Testis (tissue), 2 donors: ENCODE measurements at regions not wholly inside any gene's neighbourhood (a gene's known extent, or its start where the extent isn't known, plus 50 kb on each side); places are given as distances from the start of the nearest gene placed in this dataset.

Source experiments
- DNase-seq: peaks from one replicate; pipeline ENCODE4 v3.0.0-alpha.2; 2019
- H3K27ac ChIP-seq, 2 donors: fragments of 200-600 bp; sonication (generic); one replicate each; pipeline ENCODE4 v1.5.1; 2019
- H3K27me3 ChIP-seq: fragments of 200-600 bp; sonication (generic); one replicate; pipeline ENCODE4 v1.5.1; 2019
- H3K36me3 ChIP-seq: fragments of 200-600 bp; sonication (generic); one replicate; pipeline ENCODE4 v1.5.1; 2017; ENCODE audit warnings: low read depth; ENCODE audit errors: missing control alignments
- H3K4me1 ChIP-seq: fragments of 200-600 bp; sonication (generic); one replicate; pipeline ENCODE4 v1.5.1; 2019
- H3K4me3 ChIP-seq, 2 donors: fragments of 200-600 bp; sonication (generic); one replicate each; pipeline ENCODE4 v1.5.1; 2017 to 2019
- H3K9me3 ChIP-seq: fragments of 200-600 bp; sonication (generic); one replicate; pipeline ENCODE4 v1.5.1; 2017
- CTCF ChIP-seq, 3 experiments: fragments of 450-650 bp in 2 of 3; fragments of 200-600 bp in 1 of 3; sonication (generic) in 1 of 3; IDR thresholded peaks; one replicate each; pipeline ENCODE4 v1.5.1; 2016 to 2019; ENCODE audit warnings: antibody characterized with exemption in 3 of 3, mild to moderate bottlenecking in 2 of 3, moderate library complexity in 1 of 3
- POLR2A ChIP-seq: fragments of 450-650 bp; IDR thresholded peaks from one replicate; pipeline ENCODE4 v1.6.1; 2017; ENCODE audit warnings: antibody characterized with exemption, mild to moderate bottlenecking, moderate library complexity
- WGBS, 2 donors: methylation state at CpG; one replicate each; pipeline ENCODE4 v1.1.5; 2018; 5-methylcytosine and 5-hydroxymethylcytosine counted together
- intact Hi-C: fragments of 100-400 bp; cut with DNase I; formaldehyde crosslinking; loops from one replicate; pipeline ENCODE4 v1.15.1; 2023; ENCODE audit warnings: low total_unique reads

GRCh38 chr14:43697003-43697402, 810.1 kb downstream of the FSCB start:
- Histone ChIP-seq H3K36me3 (no peaks in the 10 kb centered on the region), H3K9me3 (no peaks in the 10 kb centered on the region), H3K4me3 (no peak overlapping the region), H3K4me1 (no peaks in the 10 kb centered on the region), H3K27me3 (no peaks in the 10 kb centered on the region), H3K27ac (no peak overlapping the region)
- intact Hi-C loops: no loop called here
- TF ChIP-seq CTCF (IDR thresholded peaks at IDR 0.05) (no peak), POLR2A (no peak)
- WGBS, 2 donors: 85 to 88% methylated on average over 1 of the region's 1 CpG
- DNase-seq: no peak

- no peaks in the 10 kb centered on the region for H3K27me3 ChIP-seq
- H3K9me3 ChIP-seq: no peaks in the 10 kb centered on the region
- intact Hi-C loops: no loop called here
- no peak overlapping the region for H3K4me3 ChIP-seq
- no peaks in the 10 kb centered on the region for H3K4me1 ChIP-seq
- WGBS, 2 donors: 54 to 61% methylated on average over 1 of the region's 1 CpG
- DNase-seq: no peak
- H3K36me3 ChIP-seq: no peaks in the 10 kb centered on the region
- no peak for TF ChIP-seq CTCF (IDR thresholded peaks at IDR 0.05)
- TF ChIP-seq POLR2A: no peak
- H3K27ac ChIP-seq: no peak overlapping the region
Observed at GRCh38 chr14:43692706-43693105, 814.4 kb downstream of the FSCB start.

- H3K4me3 ChIP-seq: no peak overlapping the region
- no peaks in the 10 kb centered on the region for H3K4me1 ChIP-seq
- H3K27ac ChIP-seq: no peak overlapping the region
- H3K9me3 ChIP-seq: no peaks in the 10 kb centered on the region
- H3K27me3 ChIP-seq: no peaks in the 10 kb centered on the region
- no peak for DNase-seq
- H3K36me3 ChIP-seq: no peaks in the 10 kb centered on the region
- intact Hi-C loops: no loop called here
- 51 to 52% methylated on average over 3 of the region's 3 CpGs for WGBS, 2 donors
- TF ChIP-seq POLR2A (no peak), CTCF (IDR thresholded peaks at IDR 0.05) (no peak)
Observed at GRCh38 chr14:43687921-43688320, 819.2 kb downstream of the FSCB start.

- Histone ChIP-seq H3K36me3 (no peaks in the 10 kb centered on the region), H3K27me3 (no peaks in the 10 kb centered on the region), H3K4me3 (no peak overlapping the region), H3K4me1 (no peaks in the 10 kb centered on the region), H3K9me3 (no peaks in the 10 kb centered on the region), H3K27ac (no peak overlapping the region)
- intact Hi-C loops: no loop called here
- WGBS, 2 donors: 59 to 60% methylated on average over 1 of the region's 1 CpG
- no peak for TF ChIP-seq POLR2A
- no peak for TF ChIP-seq CTCF (IDR thresholded peaks at IDR 0.05)
- no peak for DNase-seq
Observed at GRCh38 chr14:43677581-43677980, 829.5 kb downstream of the FSCB start.

GRCh38 chr14:43674273-43674672, 832.8 kb downstream of the FSCB start:
- DNase-seq: no peak
- no peak overlapping the region for H3K27ac ChIP-seq
- no peak for TF ChIP-seq CTCF (IDR thresholded peaks at IDR 0.05)
- WGBS, 2 donors: 72 to 73% methylated on average over 2 of the region's 2 CpGs
- no peak overlapping the region for H3K4me3 ChIP-seq
- intact Hi-C loops: no loop called here
- H3K36me3 ChIP-seq: no peaks in the 10 kb centered on the region
- no peaks in the 10 kb centered on the region for H3K27me3 ChIP-seq
- no peaks in the 10 kb centered on the region for H3K4me1 ChIP-seq
- H3K9me3 ChIP-seq: no peaks in the 10 kb centered on the region
